ENCODE measurements at regions not wholly inside any gene's neighbourhood (a gene's known extent, or its start where the extent isn't known, plus 50 kb on each side); places are given as distances from the start of the nearest gene placed in this dataset.
A peak's percentile ranks its signal among the peaks of the same experiment; 100 is the strongest.

DNA sequence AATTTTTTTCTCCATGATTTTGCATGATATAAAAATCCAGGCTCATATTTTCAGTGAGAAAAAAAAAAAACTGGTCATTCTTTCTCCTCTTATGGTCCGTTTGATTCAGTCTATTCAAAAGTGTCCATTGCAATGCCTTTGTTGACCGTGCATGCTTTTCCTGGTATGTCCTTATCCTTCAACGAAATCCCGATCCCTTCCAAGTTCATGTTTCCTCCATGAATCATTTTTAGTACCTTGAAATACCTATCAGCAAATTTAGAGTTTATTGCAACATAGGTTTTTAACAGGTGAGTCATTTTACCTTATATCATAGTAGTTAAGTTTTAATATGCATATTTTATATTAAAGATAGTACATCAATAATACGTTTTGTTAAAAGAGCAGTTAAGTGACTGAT is 773.8 kb upstream of the CHD1 start:
- H3K4me2 ChIP-seq (ENCODE audit: low read length): no peak overlapping the region
- no peak overlapping the region for H4K12ac ChIP-seq (ENCODE audit: low read depth, low read length)
- peak; percentile 24 to 76 for DNase-seq
- no peak overlapping the region for H3K9ac ChIP-seq (ENCODE audit: low read length)
- no peaks in the 10 kb centered on the region for H3K4me1 ChIP-seq (ENCODE audit: control insufficient read depth in 1 of 2, insufficient read depth in 2 of 2, low read length in 2 of 2)
- H2AK5ac ChIP-seq (ENCODE audit: low read length): no peak overlapping the region
- no peak overlapping the region for H3K4ac ChIP-seq (ENCODE audit: low read depth, low read length)
- H3K4me3 ChIP-seq (ENCODE audit: low read depth, low read length): no peak overlapping the region
- WGBS (ENCODE audit: extremely low coverage, insufficient coverage, insufficient read length): no CpG with 5 or more reads among the region's 5 CpGs
- no peak overlapping the region for H2AFZ ChIP-seq (ENCODE audit: insufficient read depth, low read length, poor library complexity)
- no peak overlapping the region for H4K91ac ChIP-seq (ENCODE audit: low read depth, low read length)
- H3K79me1 ChIP-seq (ENCODE audit: low read length): no peaks in the 10 kb centered on the region
- H3K36me3 ChIP-seq (ENCODE audit: control insufficient read depth in 1 of 2, insufficient read depth in 2 of 2, low read length in 2 of 2): no peaks in the 10 kb centered on the region
- H2BK5ac ChIP-seq (ENCODE audit: low read depth, low read length, poor library complexity): no peak overlapping the region
- H3K27ac ChIP-seq (ENCODE audit: low read depth, low read length): no peak overlapping the region
- H3K14ac ChIP-seq (ENCODE audit: low read length): no peak overlapping the region
- no peak overlapping the region for H3K18ac ChIP-seq (ENCODE audit: low read length)
- H3K79me2 ChIP-seq (ENCODE audit: control insufficient read depth, insufficient read depth, low read length, poor library complexity): no peaks in the 10 kb centered on the region
- no peak overlapping the region for H4K8ac ChIP-seq (ENCODE audit: low read depth, low read length)
- H3K27me3 ChIP-seq (ENCODE audit: insufficient read depth, low read length): no peaks in the 10 kb centered on the region
- no peak overlapping the region for H2BK12ac ChIP-seq (ENCODE audit: low read length)
- no peaks in the 10 kb centered on the region for H3K9me3 ChIP-seq (ENCODE audit: insufficient read depth, low read depth, low read length)
- no peak overlapping the region for H3K23ac ChIP-seq (ENCODE audit: low read length)
- no peak overlapping the region for H2BK120ac ChIP-seq (ENCODE audit: insufficient read depth, low read length, poor library complexity)

DNA sequence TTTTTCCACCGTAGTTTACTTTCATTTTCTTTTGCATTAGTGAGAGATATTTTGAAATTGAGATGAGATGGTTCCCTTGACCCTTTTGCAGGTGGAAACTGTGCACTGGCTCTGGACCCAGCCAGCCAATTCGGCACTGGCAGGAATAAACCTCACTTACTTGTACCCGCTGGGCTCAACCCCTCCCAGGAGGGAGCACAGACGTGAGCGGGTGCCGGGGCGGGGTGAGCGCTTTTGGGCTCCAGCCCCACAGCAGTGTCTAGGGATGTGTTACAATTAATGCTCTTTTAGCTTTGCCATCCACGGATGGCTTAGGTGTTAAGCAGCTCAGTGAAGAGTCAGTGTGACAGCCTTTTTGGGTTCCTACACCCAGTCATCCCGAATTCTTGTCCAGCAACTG is 766.1 kb upstream of the CHD1 start:
- H3K27ac ChIP-seq (ENCODE audit: low read depth, low read length): no peak overlapping the region
- no peak overlapping the region for H3K18ac ChIP-seq (ENCODE audit: low read length)
- H4K91ac ChIP-seq (ENCODE audit: low read depth, low read length): no peak overlapping the region
- no peak overlapping the region for H3K4ac ChIP-seq (ENCODE audit: low read depth, low read length)
- H3K4me3 ChIP-seq (ENCODE audit: low read depth, low read length): no peak overlapping the region
- no peak overlapping the region for H4K8ac ChIP-seq (ENCODE audit: low read depth, low read length)
- no peaks in the 10 kb centered on the region for H3K79me2 ChIP-seq (ENCODE audit: control insufficient read depth, insufficient read depth, low read length, poor library complexity)
- no peak overlapping the region for H2AFZ ChIP-seq (ENCODE audit: insufficient read depth, low read length, poor library complexity)
- no peak overlapping the region for H3K4me2 ChIP-seq (ENCODE audit: low read length)
- H3K79me1 ChIP-seq (ENCODE audit: low read length): no peaks in the 10 kb centered on the region
- WGBS (ENCODE audit: extremely low coverage, insufficient coverage, insufficient read length): no CpG with 5 or more reads among the region's 10 CpGs
- no peaks in the 10 kb centered on the region for H3K36me3 ChIP-seq (ENCODE audit: control insufficient read depth in 1 of 2, insufficient read depth in 2 of 2, low read length in 2 of 2)
- H3K9ac ChIP-seq (ENCODE audit: low read length): no peak overlapping the region
- no peaks in the 10 kb centered on the region for H3K4me1 ChIP-seq (ENCODE audit: control insufficient read depth in 1 of 2, insufficient read depth in 2 of 2, low read length in 2 of 2)
- H3K14ac ChIP-seq (ENCODE audit: low read length): no peak overlapping the region
- no peak overlapping the region for H2BK120ac ChIP-seq (ENCODE audit: insufficient read depth, low read length, poor library complexity)
- no peaks in the 10 kb centered on the region for H3K9me3 ChIP-seq (ENCODE audit: insufficient read depth, low read depth, low read length)
- no peak overlapping the region for H2AK5ac ChIP-seq (ENCODE audit: low read length)
- H2BK5ac ChIP-seq (ENCODE audit: low read depth, low read length, poor library complexity): no peak overlapping the region
- H4K12ac ChIP-seq (ENCODE audit: low read depth, low read length): no peak overlapping the region
- H2BK12ac ChIP-seq (ENCODE audit: low read length): no peak overlapping the region
- H3K27me3 ChIP-seq (ENCODE audit: insufficient read depth, low read length): no peaks in the 10 kb centered on the region
- no peak overlapping the region for H3K23ac ChIP-seq (ENCODE audit: low read length)
- no peak for DNase-seq

DNA sequence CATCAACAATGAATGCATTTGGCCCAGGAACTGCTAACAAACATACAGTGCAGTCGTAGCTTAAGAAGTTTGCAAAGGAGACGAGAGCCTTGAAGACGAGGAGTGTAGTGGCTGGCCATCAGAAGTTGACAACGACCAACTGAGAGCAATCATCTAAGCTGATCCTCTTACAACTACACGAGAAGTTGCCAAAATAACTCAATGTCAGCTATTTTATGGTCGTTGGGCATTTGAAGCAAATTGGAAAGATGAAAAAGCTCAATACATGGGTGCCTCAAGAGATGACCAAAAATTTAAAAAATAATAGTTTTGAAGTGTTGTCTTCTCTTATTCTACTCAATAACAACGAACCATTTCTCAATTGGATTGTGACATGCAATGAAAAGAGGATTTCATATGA is 757.7 kb upstream of the CHD1 start:
- Histone ChIP-seq H3K14ac (ENCODE audit: low read length) (no peak overlapping the region), H3K4ac (ENCODE audit: low read depth, low read length) (no peak overlapping the region), H2AFZ (ENCODE audit: insufficient read depth, low read length, poor library complexity) (no peak overlapping the region), H3K18ac (ENCODE audit: low read length) (no peak overlapping the region), H2AK5ac (ENCODE audit: low read length) (no peak overlapping the region), H3K36me3 (ENCODE audit: control insufficient read depth in 1 of 2, insufficient read depth in 2 of 2, low read length in 2 of 2) (no peaks in the 10 kb centered on the region), H3K79me2 (ENCODE audit: control insufficient read depth, insufficient read depth, low read length, poor library complexity) (no peaks in the 10 kb centered on the region), H3K79me1 (ENCODE audit: low read length) (no peaks in the 10 kb centered on the region), H3K27ac (ENCODE audit: low read depth, low read length) (no peak overlapping the region), H3K4me1 (ENCODE audit: control insufficient read depth in 1 of 2, insufficient read depth in 2 of 2, low read length in 2 of 2) (peaks cover 0 to 2% of the 10 kb centered on the region in 2 experiments), H4K8ac (ENCODE audit: low read depth, low read length) (no peak overlapping the region), H3K23ac (ENCODE audit: low read length) (no peak overlapping the region), H3K4me2 (ENCODE audit: low read length) (no peak overlapping the region), H3K4me3 (ENCODE audit: low read depth, low read length) (no peak overlapping the region), H4K12ac (ENCODE audit: low read depth, low read length) (no peak overlapping the region), H3K9me3 (ENCODE audit: insufficient read depth, low read depth, low read length) (no peaks in the 10 kb centered on the region), H3K9ac (ENCODE audit: low read length) (no peak overlapping the region), H3K27me3 (ENCODE audit: insufficient read depth, low read length) (no peaks in the 10 kb centered on the region), H2BK12ac (ENCODE audit: low read length) (no peak overlapping the region), H2BK120ac (ENCODE audit: insufficient read depth, low read length, poor library complexity) (no peak overlapping the region), H4K91ac (ENCODE audit: low read depth, low read length) (no peak overlapping the region), H2BK5ac (ENCODE audit: low read depth, low read length, poor library complexity) (no peak overlapping the region)
- whole genome bisulfite sequencing (ENCODE audit: extremely low coverage, insufficient coverage, insufficient read length): no CpG with 5 or more reads among the region's 7 CpGs
- DNase-seq: no peak

DNA sequence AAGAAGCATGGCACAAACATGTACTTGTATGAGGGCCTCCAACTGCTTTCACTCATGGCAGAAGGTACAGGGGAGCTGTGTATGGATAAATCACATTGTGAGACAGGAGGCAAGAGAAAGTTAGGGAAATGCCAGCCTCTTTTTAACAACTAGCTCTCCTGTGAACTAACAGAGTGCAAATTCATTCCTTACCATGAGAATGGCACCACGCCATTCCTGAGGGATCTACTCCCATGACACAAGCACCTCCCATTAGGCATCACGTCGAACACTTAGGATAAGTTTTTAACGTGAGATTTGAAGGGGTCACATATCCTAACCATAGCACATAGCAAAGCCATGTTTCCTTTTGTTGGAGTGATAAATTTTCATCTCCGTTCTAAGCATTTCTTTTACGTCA is 747.2 kb upstream of the CHD1 start:
- H3K4ac ChIP-seq (ENCODE audit: low read depth, low read length): no peak overlapping the region
- H3K79me2 ChIP-seq (ENCODE audit: control insufficient read depth, insufficient read depth, low read length, poor library complexity): no peaks in the 10 kb centered on the region
- WGBS (ENCODE audit: extremely low coverage, insufficient coverage, insufficient read length): no CpG with 5 or more reads among the region's 6 CpGs
- no peak overlapping the region for H2AFZ ChIP-seq (ENCODE audit: insufficient read depth, low read length, poor library complexity)
- no peak overlapping the region for H4K8ac ChIP-seq (ENCODE audit: low read depth, low read length)
- H3K36me3 ChIP-seq (ENCODE audit: control insufficient read depth in 1 of 2, insufficient read depth in 2 of 2, low read length in 2 of 2): no peaks in the 10 kb centered on the region
- H3K4me1 ChIP-seq (ENCODE audit: control insufficient read depth in 1 of 2, insufficient read depth in 2 of 2, low read length in 2 of 2): no peaks in the 10 kb centered on the region
- H3K9me3 ChIP-seq (ENCODE audit: insufficient read depth, low read depth, low read length): no peaks in the 10 kb centered on the region
- H2BK12ac ChIP-seq (ENCODE audit: low read length): no peak overlapping the region
- H2AK5ac ChIP-seq (ENCODE audit: low read length): no peak overlapping the region
- H3K14ac ChIP-seq (ENCODE audit: low read length): no peak overlapping the region
- no peak for DNase-seq
- H3K18ac ChIP-seq (ENCODE audit: low read length): no peak overlapping the region
- H3K27ac ChIP-seq (ENCODE audit: low read depth, low read length): no peak overlapping the region
- H3K79me1 ChIP-seq (ENCODE audit: low read length): no peaks in the 10 kb centered on the region
- no peak overlapping the region for H4K12ac ChIP-seq (ENCODE audit: low read depth, low read length)
- no peak overlapping the region for H4K91ac ChIP-seq (ENCODE audit: low read depth, low read length)
- H3K9ac ChIP-seq (ENCODE audit: low read length): no peak overlapping the region
- no peaks in the 10 kb centered on the region for H3K27me3 ChIP-seq (ENCODE audit: insufficient read depth, low read length)
- H2BK120ac ChIP-seq (ENCODE audit: insufficient read depth, low read length, poor library complexity): no peak overlapping the region
- H2BK5ac ChIP-seq (ENCODE audit: low read depth, low read length, poor library complexity): no peak overlapping the region
- no peak overlapping the region for H3K4me3 ChIP-seq (ENCODE audit: low read depth, low read length)
- H3K23ac ChIP-seq (ENCODE audit: low read length): no peak overlapping the region
- H3K4me2 ChIP-seq (ENCODE audit: low read length): no peak overlapping the region
